ENCODE measurements at regions not wholly inside any gene's neighbourhood (a gene's known extent, or its start where the extent isn't known, plus 50 kb on each side); places are given as distances from the start of the nearest gene placed in this dataset.

DNA sequence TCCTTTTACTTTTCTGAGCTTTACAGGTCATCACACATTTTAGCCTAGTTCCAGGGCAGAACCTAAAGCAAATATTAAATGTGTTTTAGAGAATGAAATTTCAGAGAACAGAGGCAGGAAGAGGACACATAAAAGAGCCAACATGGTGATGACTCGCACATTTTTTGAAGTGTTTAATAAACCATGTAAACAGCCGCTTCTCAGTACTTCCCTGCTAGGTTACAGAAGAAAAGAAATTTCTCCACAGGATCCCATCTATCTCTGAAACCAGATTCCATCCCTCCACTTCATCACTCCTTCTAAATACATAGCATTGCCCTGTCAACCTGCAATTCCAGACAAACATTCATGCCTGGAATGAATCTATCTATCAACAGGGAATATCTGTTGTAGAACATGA is 949.5 kb upstream of the PCDH7 start:
- Histone ChIP-seq H2BK120ac (replicated peaks; ENCODE audit: low read depth, low read length) (no peak overlapping the region), H3K4me1 (replicated peaks in 1 of 4; ENCODE audit: control insufficient read depth in 3 of 4, insufficient read depth in 4 of 4, low read length in 3 of 4) (no peaks in the 10 kb centered on the region), H3K36me3 (ENCODE audit: control insufficient read depth in 2 of 4, insufficient read depth in 4 of 4, low read length in 3 of 4) (no peaks in the 10 kb centered on the region), H4K91ac (replicated peaks; ENCODE audit: insufficient read length, low read length) (no peak overlapping the region), H2BK20ac (ENCODE audit: low read length) (no peak overlapping the region), H2BK5ac (ENCODE audit: low read depth, low read length) (no peak overlapping the region), H3K23me2 (ENCODE audit: low read depth, low read length) (no peaks in the 10 kb centered on the region), H3K9me3 (ENCODE audit: insufficient read depth in 2 of 2, low read depth in 1 of 2, low read length in 1 of 2) (no peaks in the 10 kb centered on the region), H3K4ac (replicated peaks; ENCODE audit: insufficient read length, low read depth, low read length) (no peak overlapping the region), H2BK12ac (ENCODE audit: low read depth, low read length) (no peak overlapping the region), H3K23ac (ENCODE audit: insufficient read length) (no peak overlapping the region), H3K27me3 (replicated peaks in 1 of 4; ENCODE audit: control insufficient read depth in 3 of 4, extremely low read depth in 1 of 4, insufficient read depth in 3 of 4, low read length in 3 of 4) (no peaks in the 10 kb centered on the region), H3K9ac (replicated peaks in 1 of 4; ENCODE audit: extremely low read depth in 1 of 4, low read depth in 3 of 4, low read length in 3 of 4) (no peak overlapping the region), H3K14ac (ENCODE audit: insufficient read length) (no peak overlapping the region), H3K56ac (replicated peaks; ENCODE audit: insufficient read length, low read depth, low read length) (no peak overlapping the region), H3K4me3 (ENCODE audit: extremely low read depth in 1 of 4, insufficient read depth in 2 of 4, low read depth in 3 of 4, low read length in 4 of 4) (no peak overlapping the region), H2AFZ (ENCODE audit: low read length) (no peak overlapping the region; the same call in 1 of the 2 replicates), H3K18ac (ENCODE audit: extremely low read depth, low read length) (no peak overlapping the region), H2AK5ac (ENCODE audit: low read depth, low read length) (no peak overlapping the region), H2BK15ac (ENCODE audit: low read length) (no peak overlapping the region), H3K4me2 (ENCODE audit: insufficient read depth in 1 of 2, low read depth in 2 of 2, low read length in 2 of 2) (no peak overlapping the region), H4K5ac (ENCODE audit: insufficient read length, low read depth, low read length) (no peak overlapping the region), H4K8ac (ENCODE audit: extremely low read depth, insufficient read depth, low read length) (no peak overlapping the region), H3K79me2 (ENCODE audit: control insufficient read depth in 1 of 2, insufficient read depth in 2 of 2, low read length in 2 of 2) (no peaks in the 10 kb centered on the region), H3K79me1 (ENCODE audit: low read depth, low read length) (no peaks in the 10 kb centered on the region), H4K20me1 (replicated peaks in 1 of 2; ENCODE audit: control insufficient read depth in 1 of 2, insufficient read depth in 2 of 2, low read length in 2 of 2) (no peaks in the 10 kb centered on the region), H3K27ac (ENCODE audit: low read depth, low read length) (no peak overlapping the region)
- FAIRE-seq = no peak
- POLR2A ChIA-PET (ENCODE audit: partially characterized antibody) = no interaction called here
- WGBS, 2 experiments (ENCODE audit: extremely low coverage in 1 of 2, insufficient coverage in 1 of 2, insufficient read length in 1 of 2, insufficient replicate concordance in 2 of 2, low coverage in 1 of 2, low lambda C conversion rate in 2 of 2, missing lambda C conversion rate in 1 of 2) = 97% methylated on average over 2 of the region's 2 CpGs; no CpG with 5 or more reads in 1 of the 2 experiments
- CTCF ChIA-PET (ENCODE audit: partially characterized antibody) = no interaction called here
- no peak for DNase-seq (ENCODE audit: low read depth in 1 of 2, low spot score in 2 of 2)
- no peak for TF ChIP-seq TAF7 (optimal IDR thresholded peaks at IDR 0.05; ENCODE audit: borderline replicate concordance, low read depth, low read length)
- TF ChIP-seq CBX8 (IDR thresholded peaks at IDR 0.05; ENCODE audit: borderline replicate concordance, low read depth, low read length) = no peak
- TF ChIP-seq ZNF274 (IDR thresholded peaks at IDR 0.05; ENCODE audit: borderline replicate concordance, extremely low read depth, low read length) = no peak
- no peak for TF ChIP-seq SUZ12 (IDR thresholded peaks at IDR 0.05; ENCODE audit: low read length)
- TF ChIP-seq CEBPB (IDR thresholded peaks at IDR 0.05; ENCODE audit: low read depth, low read length) = no peak
- TF ChIP-seq BACH1 (IDR thresholded peaks at IDR 0.05; ENCODE audit: low read length) = no peak
- TF ChIP-seq CHD2 (IDR thresholded peaks at IDR 0.05; ENCODE audit: low read length) = no peak
- no peak for TF ChIP-seq YY1 (IDR thresholded peaks at IDR 0.05; ENCODE audit: low read depth, low read length)
- TF ChIP-seq EGR1 (IDR thresholded peaks at IDR 0.05; ENCODE audit: borderline replicate concordance, low read depth, low read length) = no peak
- no peak for TF ChIP-seq FOSL1 (IDR thresholded peaks at IDR 0.05; ENCODE audit: insufficient read depth, low read depth, low read length)
- no peak for TF ChIP-seq NRF1 (IDR thresholded peaks at IDR 0.05; ENCODE audit: low read depth, low read length)
- TF ChIP-seq CREB1 (IDR thresholded peaks at IDR 0.05) = no peak
- TF ChIP-seq SIX5 (IDR thresholded peaks at IDR 0.05; ENCODE audit: low read depth, low read length) = no peak
- no peak for TF ChIP-seq KDM1A (IDR thresholded peaks at IDR 0.05; ENCODE audit: borderline replicate concordance, low read length)
- no peak for TF ChIP-seq CTBP2 (IDR thresholded peaks at IDR 0.05; ENCODE audit: borderline replicate concordance, insufficient read depth, insufficient read length, low read length)
- TF ChIP-seq RXRA (IDR thresholded peaks at IDR 0.05; ENCODE audit: insufficient read depth, low read depth, low read length) = no peak
- TF ChIP-seq BCL11A (IDR thresholded peaks at IDR 0.05; ENCODE audit: low read depth in 2 of 2, low read length in 2 of 2) = no peak
